Renal cortex interstitium (tissue), 11 donors: ENCODE measurements at regions not wholly inside any gene's neighbourhood (a gene's known extent, or its start where the extent isn't known, plus 50 kb on each side); places are given as distances from the start of the nearest gene placed in this dataset.

Source experiments
- DNase-seq, 11 donors: peaks; one replicate each; pipeline ENCODE4 v3.0.0-alpha.2; 2013; ENCODE audit warnings: low read depth in 9 of 11, low spot score in 4 of 11; ENCODE audit errors: extremely low read depth in 1 of 11

- DNase-seq, result no peak
These were observed 90.0 kb downstream of the DHCR7 start for GRCh38 chr11:71358122-71358728.

DNA sequence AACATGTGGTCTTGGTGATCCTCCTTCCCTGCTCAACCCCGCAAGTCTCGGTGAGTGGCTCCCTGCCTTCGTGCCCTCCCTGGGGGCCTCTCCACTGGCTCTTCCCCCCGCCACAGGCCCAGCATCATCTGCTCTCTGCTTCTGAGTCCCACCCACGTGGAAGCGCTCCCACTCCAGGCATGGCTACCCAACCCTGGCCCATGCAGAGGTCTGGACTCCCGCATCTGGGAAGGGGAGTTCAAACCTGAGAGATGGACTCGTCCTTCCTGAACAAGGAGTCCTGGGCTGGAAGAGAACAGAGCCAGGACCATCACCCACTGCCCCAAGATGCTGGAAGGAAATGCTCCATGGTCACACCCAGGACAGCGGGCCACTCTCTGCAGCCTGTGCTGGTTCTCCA lies 90.8 kb downstream of the DHCR7 start:
- DNase-seq, result no peak

DNA sequence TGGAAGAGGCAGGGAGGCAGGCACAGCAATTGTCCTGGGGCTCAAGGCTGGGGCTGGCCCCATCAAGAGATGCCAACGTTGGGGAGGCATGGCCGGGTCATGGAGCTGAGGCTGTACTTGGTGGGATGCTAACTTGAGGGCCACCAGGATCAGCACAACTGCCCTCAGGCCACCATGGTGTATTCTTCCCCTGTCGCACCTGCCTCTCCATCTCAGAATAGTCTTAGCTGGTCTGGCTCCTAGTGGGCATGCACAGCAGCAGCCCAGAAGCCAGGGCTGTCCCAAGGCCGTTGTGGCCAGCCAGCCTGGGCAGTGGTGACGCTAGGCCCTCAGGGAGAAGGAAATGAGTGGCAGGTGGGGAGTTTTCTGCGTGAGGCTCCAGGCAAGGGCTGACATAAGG lies 91.3 kb downstream of the DHCR7 start:
- no peak for DNase-seq

- no peak for DNase-seq
These were observed 91.8 kb downstream of the DHCR7 start for GRCh38 chr11:71356280-71356876.

DNA sequence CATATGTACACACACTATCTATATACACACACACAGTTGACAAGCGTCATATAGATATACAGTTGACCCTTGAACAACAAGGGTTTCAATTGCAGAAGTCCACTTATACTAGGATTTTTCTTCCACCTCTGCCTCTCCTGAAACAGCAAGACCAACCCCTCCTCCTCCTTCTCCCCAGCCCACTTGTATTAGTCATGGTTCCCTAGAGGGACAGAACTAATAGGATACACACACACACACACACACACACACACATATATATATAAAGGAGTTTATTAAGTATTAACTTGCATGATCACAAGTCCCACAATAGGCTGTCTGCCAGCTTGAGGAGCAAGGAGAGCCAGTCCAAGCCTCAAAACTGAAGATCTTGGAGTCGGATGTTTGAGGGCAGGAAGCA lies 92.9 kb downstream of the DHCR7 start:
- DNase-seq, result no peak

DNA sequence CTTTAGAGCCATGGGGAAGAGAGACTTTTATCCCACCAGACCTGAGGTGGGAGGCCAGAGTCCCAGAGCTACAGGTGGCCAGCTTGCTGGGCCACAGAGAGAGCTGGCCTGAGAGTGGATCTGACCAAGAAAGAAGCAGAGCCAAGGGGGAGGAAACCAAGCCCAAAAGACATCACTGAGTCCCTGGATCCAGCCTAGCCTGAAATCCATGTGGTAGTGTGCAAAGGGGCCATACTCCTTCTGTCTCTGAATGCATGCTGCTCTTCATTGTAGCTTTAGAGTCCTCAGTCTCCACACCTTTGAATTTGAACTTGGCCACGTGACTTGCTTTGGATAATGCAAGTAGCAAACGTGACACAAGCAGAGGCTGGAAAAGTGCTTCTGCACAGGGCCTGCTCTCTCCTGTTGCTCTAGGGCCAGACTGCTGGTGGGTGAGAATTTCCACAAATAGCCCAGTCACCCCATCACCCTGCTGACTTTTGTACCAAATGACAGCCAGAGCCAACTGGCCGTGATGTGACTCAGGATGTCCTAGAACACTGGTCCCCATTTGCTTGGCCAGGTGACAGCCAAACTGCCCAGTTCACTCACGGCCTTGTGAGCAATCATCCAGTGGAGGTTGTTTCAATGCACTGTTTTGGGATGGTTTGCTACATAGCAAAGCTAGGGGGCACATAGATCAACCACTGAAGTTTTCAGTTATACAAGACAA lies 93.6 kb downstream of the DHCR7 start:
- DNase-seq, result no peak

DNA sequence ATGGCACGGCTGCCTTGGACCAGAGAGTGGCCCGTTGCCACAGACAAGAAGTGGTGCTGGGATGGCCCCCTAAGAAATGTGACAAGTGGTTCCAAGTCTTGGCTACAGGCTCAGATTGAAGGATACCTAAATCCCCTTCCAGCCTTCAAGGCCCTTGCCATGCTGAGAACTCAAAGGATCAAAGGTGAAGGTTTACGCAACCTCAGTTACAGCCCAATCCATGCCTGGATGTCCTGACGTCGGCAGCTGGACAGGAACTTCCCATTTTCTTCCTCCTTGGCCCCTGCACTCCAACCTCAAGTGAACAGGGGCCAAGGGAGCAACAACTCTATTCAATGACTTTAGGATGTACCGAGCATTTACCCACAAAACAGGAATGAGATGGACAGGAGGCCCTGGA lies 95.4 kb downstream of the DHCR7 start:
- DNase-seq, result no peak

- no peak for DNase-seq
These were observed 96.0 kb downstream of the DHCR7 start for GRCh38 chr11:71352226-71352625.

GRCh38 chr11:71349627-71350026 lies 97.2 kb upstream of the SHANK2 start:
- no peak for DNase-seq

GRCh38 chr11:71343828-71344400 lies 91.5 kb upstream of the SHANK2 start:
- DNase-seq, result no peak

- DNase-seq, result peak in 5 of 11 donors; percentile 3 to 31 (median 20)
These were observed 90.8 kb upstream of the SHANK2 start for GRCh38 chr11:71342951-71343827.

DNA sequence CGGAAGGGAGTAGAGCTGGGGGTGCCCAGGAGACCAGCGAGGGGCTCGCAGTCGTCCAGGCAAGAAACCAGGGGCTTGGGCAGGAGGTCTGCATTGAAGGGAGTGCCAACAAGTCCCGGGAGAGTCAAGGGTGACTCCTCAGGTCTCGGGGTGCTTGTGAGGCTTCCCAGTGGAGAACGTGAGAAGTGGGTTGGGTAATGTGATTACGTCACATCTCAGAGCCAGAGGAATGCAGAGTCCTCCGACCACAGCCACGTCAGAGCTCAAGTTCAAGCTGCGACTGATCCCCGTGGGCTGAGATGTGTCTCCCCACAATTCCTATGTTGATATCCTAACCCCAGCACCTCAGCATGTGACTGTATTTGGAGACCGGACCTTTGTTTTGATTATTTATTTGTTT lies 89.7 kb upstream of the SHANK2 start:
- DNase-seq, result no peak

- no peak for DNase-seq
These were observed 89.2 kb upstream of the SHANK2 start for GRCh38 chr11:71341596-71341995.

GRCh38 chr11:71341173-71341572 lies 88.8 kb upstream of the SHANK2 start:
- DNase-seq, result no peak

DNA sequence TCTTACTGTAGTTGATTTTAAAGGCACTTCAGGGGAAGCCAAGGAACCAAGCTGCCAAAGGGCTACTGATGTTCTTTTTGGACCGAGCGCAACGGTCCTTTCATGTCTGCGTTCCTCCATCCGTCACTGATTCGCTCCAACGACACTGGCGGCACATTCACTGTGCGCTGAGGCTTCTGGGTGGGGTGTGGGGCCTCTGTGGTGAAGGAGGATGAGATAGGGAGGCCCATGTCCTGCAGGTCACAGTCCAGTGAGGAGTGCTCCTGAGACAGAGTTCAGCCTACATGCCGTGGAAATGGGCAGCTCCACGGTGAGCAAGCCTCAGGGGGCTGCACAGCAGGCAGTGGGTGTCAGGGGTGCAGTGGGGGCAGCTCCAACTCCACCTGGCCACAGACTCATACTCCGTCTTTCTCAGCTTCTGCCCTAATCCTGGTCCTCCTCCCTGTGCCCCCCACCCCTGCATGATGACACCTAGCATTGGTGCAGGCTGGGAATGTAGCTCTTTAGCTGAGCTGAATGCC lies 87.8 kb upstream of the SHANK2 start:
- DNase-seq, result no peak

DNA sequence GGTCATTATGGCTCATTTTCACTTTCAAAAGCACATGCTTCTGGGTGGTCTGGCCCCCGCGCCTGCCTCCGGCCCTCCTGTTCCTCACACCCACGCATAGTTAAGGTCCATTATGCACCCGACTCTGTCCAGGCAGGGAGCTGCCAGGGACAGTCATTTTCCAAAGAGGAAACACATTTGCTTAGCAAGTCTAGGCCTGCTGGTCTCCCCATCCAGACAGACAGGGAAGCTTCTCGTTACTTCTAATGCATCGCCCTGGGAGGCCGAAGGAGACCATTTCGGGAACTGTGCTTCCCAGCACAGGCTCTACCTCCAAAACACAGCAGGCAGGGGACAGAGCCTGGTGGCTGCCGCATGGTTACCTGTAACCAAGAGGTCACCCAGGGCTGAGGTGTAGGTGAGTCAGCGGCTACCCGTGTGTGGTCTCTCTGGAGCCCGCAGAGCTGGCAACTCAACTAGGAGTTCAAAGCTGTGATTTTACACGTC lies 87.1 kb upstream of the SHANK2 start:
- DNase-seq, result peak in 4 of 11 donors; percentile 12 to 19 (median 15)

- peak in 7 of 11 donors; percentile 13 to 33 (median 23) for DNase-seq
These were observed 86.5 kb upstream of the SHANK2 start for GRCh38 chr11:71338801-71339395.

- DNase-seq, result peak in 5 of 11 donors; percentile 15 to 51 (median 24)
These were observed 84.8 kb upstream of the SHANK2 start for GRCh38 chr11:71336996-71337754.
